ENCODE measurements at regions not wholly inside any gene's neighbourhood (a gene's known extent, or its start where the extent isn't known, plus 50 kb on each side); places are given as distances from the start of the nearest gene placed in this dataset.

DNA sequence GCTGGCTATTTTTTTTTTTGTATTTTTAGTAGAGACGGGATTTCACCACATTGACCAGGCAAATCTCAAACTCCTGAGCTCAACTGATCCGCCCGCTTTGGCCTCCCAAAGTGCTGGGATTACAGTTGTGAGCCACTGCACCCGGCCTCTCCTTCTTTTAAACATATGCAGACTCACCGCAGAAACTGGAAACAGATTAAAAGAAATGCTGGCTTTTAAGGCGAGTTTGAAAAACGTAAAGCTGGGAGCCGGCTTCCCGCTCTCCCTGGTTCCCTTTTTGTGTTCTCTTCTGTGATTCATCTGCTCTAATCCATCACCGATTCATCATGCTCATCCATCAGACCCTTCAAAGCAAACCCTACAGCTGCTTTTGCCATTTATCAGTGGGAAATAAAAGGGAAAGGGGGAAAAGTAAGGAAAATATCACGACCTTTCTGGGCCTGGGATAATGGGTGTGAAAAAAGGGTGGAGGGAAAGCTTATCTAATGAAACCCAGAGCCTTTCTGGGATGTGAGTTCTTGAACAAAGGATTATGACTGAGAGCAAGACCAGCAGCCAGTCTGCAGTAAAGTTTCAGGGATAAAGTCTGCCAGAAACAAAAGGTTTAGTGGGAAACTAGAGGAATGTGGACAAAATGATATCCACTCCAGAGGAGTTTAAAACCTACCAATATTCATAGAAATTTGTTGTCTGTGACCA lies 92.3 kb upstream of the LRIG1 start:
- Histone ChIP-seq H4K20me1 (ENCODE audit: control insufficient read depth, insufficient read depth) (no peaks in the 10 kb centered on the region), H3K4me1 (ENCODE audit: control insufficient read depth, insufficient read depth, low read length) (no peaks in the 10 kb centered on the region), H3K79me2 (ENCODE audit: control insufficient read depth, insufficient read depth, low read length) (no peaks in the 10 kb centered on the region), H3K4me2 (ENCODE audit: control insufficient read depth, insufficient read depth) (no peak overlapping the region), H2AFZ (ENCODE audit: control insufficient read depth, low read depth, low read length) (no peak overlapping the region), H3K9me3 (replicated peaks; ENCODE audit: control insufficient read depth, insufficient read depth, low read length) (no peaks in the 10 kb centered on the region), H3K27ac (ENCODE audit: control insufficient read depth, insufficient read depth) (no peak overlapping the region), H3K27me3 (replicated peaks in 1 of 2; ENCODE audit: control insufficient read depth in 2 of 2, insufficient read depth in 2 of 2, low read length in 1 of 2) (peaks cover 0 to 3% of the 10 kb centered on the region in 2 experiments; a peak in 1 of 4 replicates), H3K4me3 (no peak overlapping the region), H3K9ac (ENCODE audit: control insufficient read depth, insufficient read depth, low read length) (no peak overlapping the region), H3K36me3 (ENCODE audit: control insufficient read depth in 2 of 2, insufficient read depth in 2 of 2, low read length in 1 of 2) (no peaks in the 10 kb centered on the region)
- no TSS peak for BruUV-seq (replicated peaks)
- ChIA-PET CTCF (interaction anchor here (0.9 to 1.5 kb wide), 2 partner anchors 185 to 229 kb away, joined by 3 to 5 read pairs; no protein-coding TSS in a partner anchor), POLR2A (interaction anchor here (0.6 kb wide), 1 partner anchor 507 kb away, joined by 4 read pairs; no protein-coding TSS in a partner anchor), RAD21 (ENCODE audit: unreplicated experiment) (interaction anchor here (1.1 kb wide), 1 partner anchor 183 kb away, joined by 3 read pairs; no protein-coding TSS in a partner anchor), SMC1A (ENCODE audit: uncharacterized antibody, unreplicated experiment) (no interaction called here)
- intact Hi-C loops (cut with micrococcal nuclease; ENCODE audit: unreplicated experiment): no loop called here
- FAIRE-seq: no peak
- WGBS (ENCODE audit: insufficient coverage, insufficient replicate concordance, low lambda C conversion rate, missing lambda C conversion rate): 56% methylated on average over 11 of the region's 11 CpGs
- no peak for DNase-seq (ENCODE audit: low read depth, low spot score)
- ATAC-seq: no peak
- TF ChIP-seq MYB (IDR thresholded peaks at IDR 0.05; ENCODE audit: borderline replicate concordance, low read depth, low read length): no peak
- TF ChIP-seq SUPT20H (IDR thresholded peaks at IDR 0.05; ENCODE audit: borderline replicate concordance, control insufficient read depth, low read depth, low read length): no peak
- TF ChIP-seq LARP7 (IDR thresholded peaks at IDR 0.05): no peak
- TF ChIP-seq POLR2A (IDR thresholded peaks at IDR 0.05; ENCODE audit: low read depth, low read length): no peak
- in situ Hi-C loops (cut with MboI): no loop called here

DNA sequence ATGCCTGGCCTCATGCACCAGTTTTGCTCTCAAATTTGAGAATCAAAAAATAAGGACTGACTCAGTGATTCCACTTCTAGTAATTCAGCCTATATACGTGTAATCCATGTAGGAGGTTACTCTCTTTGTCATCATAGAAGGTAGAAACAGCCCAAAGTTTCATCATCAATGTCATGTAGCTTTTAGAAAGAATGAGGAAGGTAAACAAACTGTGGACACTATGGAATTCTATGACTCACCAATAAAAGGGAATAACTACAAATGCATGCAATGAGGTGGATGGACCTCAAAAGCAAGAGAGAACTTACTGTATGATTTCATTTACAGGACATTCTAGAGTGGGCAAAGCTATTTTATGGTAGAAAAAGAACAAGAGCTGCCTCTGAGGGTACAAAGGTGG lies 93.2 kb upstream of the LRIG1 start:
- ChIA-PET CTCF (interaction anchor here (1.5 kb wide), 1 partner anchor 228 kb away, joined by 5 read pairs; no protein-coding TSS in a partner anchor), RAD21 (ENCODE audit: unreplicated experiment) (no interaction called here), POLR2A (interaction anchor here (0.6 kb wide), 1 partner anchor 508 kb away, joined by 4 read pairs; no protein-coding TSS in a partner anchor), SMC1A (ENCODE audit: uncharacterized antibody, unreplicated experiment) (no interaction called here)
- Histone ChIP-seq H3K36me3 (ENCODE audit: control insufficient read depth in 2 of 2, insufficient read depth in 2 of 2, low read length in 1 of 2) (no peaks in the 10 kb centered on the region), H3K4me1 (ENCODE audit: control insufficient read depth, insufficient read depth, low read length) (no peaks in the 10 kb centered on the region), H3K79me2 (ENCODE audit: control insufficient read depth, insufficient read depth, low read length) (no peaks in the 10 kb centered on the region), H3K27me3 (replicated peaks in 1 of 2; ENCODE audit: control insufficient read depth in 2 of 2, insufficient read depth in 2 of 2, low read length in 1 of 2) (peaks cover 0 to 3% of the 10 kb centered on the region in 2 experiments; a peak in 1 of 4 replicates), H4K20me1 (ENCODE audit: control insufficient read depth, insufficient read depth) (no peaks in the 10 kb centered on the region), H2AFZ (ENCODE audit: control insufficient read depth, low read depth, low read length) (no peak overlapping the region), H3K9ac (ENCODE audit: control insufficient read depth, insufficient read depth, low read length) (no peak overlapping the region), H3K4me3 (no peak overlapping the region), H3K9me3 (replicated peaks; ENCODE audit: control insufficient read depth, insufficient read depth, low read length) (no peaks in the 10 kb centered on the region), H3K4me2 (ENCODE audit: control insufficient read depth, insufficient read depth) (no peak overlapping the region), H3K27ac (ENCODE audit: control insufficient read depth, insufficient read depth) (no peak overlapping the region)
- no peak for FAIRE-seq
- BruUV-seq (replicated peaks): no TSS peak
- no peak for DNase-seq (ENCODE audit: low read depth, low spot score)
- 0% methylated on average over 1 of the region's 1 CpG for WGBS (ENCODE audit: insufficient coverage, insufficient replicate concordance, low lambda C conversion rate, missing lambda C conversion rate)
- no peak for ATAC-seq
- in situ Hi-C loops (cut with MboI): no loop called here
- no peak for TF ChIP-seq JUNB (IDR thresholded peaks at IDR 0.05)
- TF ChIP-seq, protein P1, sequence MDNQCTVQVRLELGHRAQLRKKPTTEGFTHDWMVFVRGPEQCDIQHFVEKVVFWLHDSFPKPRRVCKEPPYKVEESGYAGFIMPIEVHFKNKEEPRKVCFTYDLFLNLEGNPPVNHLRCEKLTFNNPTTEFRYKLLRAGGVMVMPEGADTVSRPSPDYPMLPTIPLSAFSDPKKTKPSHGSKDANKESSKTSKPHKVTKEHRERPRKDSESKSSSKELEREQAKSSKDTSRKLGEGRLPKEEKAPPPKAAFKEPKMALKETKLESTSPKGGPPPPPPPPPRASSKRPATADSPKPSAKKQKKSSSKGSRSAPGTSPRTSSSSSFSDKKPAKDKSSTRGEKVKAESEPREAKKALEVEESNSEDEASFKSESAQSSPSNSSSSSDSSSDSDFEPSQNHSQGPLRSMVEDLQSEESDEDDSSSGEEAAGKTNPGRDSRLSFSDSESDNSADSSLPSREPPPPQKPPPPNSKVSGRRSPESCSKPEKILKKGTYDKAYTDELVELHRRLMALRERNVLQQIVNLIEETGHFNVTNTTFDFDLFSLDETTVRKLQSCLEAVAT (IDR thresholded peaks at IDR 0.05): no peak
- no peak for TF ChIP-seq ATF7 (IDR thresholded peaks at IDR 0.05; ENCODE audit: low read depth)
- TF ChIP-seq, protein P2, sequence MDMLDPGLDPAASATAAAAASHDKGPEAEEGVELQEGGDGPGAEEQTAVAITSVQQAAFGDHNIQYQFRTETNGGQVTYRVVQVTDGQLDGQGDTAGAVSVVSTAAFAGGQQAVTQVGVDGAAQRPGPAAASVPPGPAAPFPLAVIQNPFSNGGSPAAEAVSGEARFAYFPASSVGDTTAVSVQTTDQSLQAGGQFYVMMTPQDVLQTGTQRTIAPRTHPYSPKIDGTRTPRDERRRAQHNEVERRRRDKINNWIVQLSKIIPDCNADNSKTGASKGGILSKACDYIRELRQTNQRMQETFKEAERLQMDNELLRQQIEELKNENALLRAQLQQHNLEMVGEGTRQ (IDR thresholded peaks at IDR 0.05; ENCODE audit: borderline replicate concordance, low read depth, low read length): no peak
- no peak for TF ChIP-seq ZNF24 (IDR thresholded peaks at IDR 0.05)
- TF ChIP-seq DPF2 (IDR thresholded peaks at IDR 0.05): no peak
- intact Hi-C loops (cut with micrococcal nuclease; ENCODE audit: unreplicated experiment): no loop called here

All from GM12878 (cell line).